GM10248 (cell line): ENCODE measurements at regions not wholly inside any gene's neighbourhood (a gene's known extent, or its start where the extent isn't known, plus 50 kb on each side); places are given as distances from the start of the nearest gene placed in this dataset.

Source experiments
- CTCF ChIA-PET: fragments of 300-600 bp; sonication (Branson Sonifier 250); formaldehyde crosslinking; extraction: SDS; loops from one replicate; lab custom pipeline; 2021; ENCODE audit warnings: antibody characterized with exemption; lab: Yijun Ruan, JAX
- POLR2A ChIA-PET: fragments of 350-650 bp; sonication (Branson Sonifier 250); formaldehyde crosslinking; extraction: SDS; loops from one replicate; lab custom pipeline; 2020; ENCODE audit warnings: antibody characterized with exemption; lab: Yijun Ruan, JAX
- DNase-seq: peaks from one replicate; pipeline ENCODE4 v3.0.0; 2012; ENCODE audit errors: extremely low spot score
- CTCF ChIP-seq: IDR thresholded peaks from 2 replicates; pipeline ENCODE4 v1.5.1; 2012; ENCODE audit warnings: mild to moderate bottlenecking, low read depth; ENCODE audit errors: extremely low read depth, missing control alignments, control extremely low read depth

DNA sequence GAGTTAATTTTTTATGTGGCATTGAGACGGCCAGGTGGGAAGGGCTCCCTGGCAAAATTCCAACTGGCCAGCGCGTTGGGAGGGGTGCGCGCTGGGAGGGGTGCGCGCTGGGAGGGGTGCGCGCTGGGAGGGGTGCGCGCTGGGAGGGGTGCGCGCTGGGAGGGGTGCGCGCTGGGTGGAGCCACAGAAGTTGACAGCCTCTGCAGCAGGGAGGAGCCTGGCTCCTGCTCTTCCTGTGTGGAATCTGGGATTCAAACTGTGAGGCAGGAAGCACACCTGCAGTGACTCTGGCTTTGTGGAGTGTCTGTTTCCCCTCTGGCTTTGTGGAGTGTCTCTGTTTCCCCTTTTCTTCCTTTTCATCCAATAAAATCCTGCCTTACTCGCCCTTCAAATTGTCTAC lies 147.9 kb upstream of the CBLN2 start:
- TF ChIP-seq CTCF: no peak
- POLR2A ChIA-PET: no interaction called here
- CTCF ChIA-PET: no interaction called here
- no peak for DNase-seq

GRCh38 chr18:72687736-72688135 lies 143.6 kb upstream of the CBLN2 start:
- ChIA-PET CTCF (interaction anchor here (3.8 kb wide), 1 partner anchor 15 kb away, joined by 26 read pairs; no protein-coding TSS in a partner anchor), POLR2A (no interaction called here)
- no peak for DNase-seq
- no peak for TF ChIP-seq CTCF

DNA sequence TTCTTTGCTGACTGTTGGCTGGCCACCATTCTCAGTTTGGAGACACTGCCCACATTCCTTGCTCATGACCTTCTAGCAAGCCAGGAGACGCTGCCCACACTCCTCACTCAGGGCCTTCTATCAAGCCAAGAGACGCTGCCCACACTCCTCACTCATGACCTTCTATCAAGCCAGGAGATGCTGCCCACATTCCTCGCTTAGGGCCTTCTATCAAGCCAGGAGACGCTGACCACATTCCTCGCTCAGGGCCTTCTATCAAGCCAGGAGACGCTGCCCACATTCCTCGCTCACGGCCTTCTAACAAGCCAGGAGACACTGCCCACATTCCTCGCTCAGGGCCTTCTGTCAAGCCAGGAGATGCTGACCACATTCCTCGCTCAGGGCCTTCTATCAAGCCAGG lies 131.3 kb upstream of the CBLN2 start:
- DNase-seq: no peak
- TF ChIP-seq CTCF: no peak
- ChIA-PET CTCF (interaction anchor here (1.0 to 4.4 kb wide), 4 partner anchors 9 to 26 kb away, joined by 4 to 40 read pairs (median 8); no protein-coding TSS in a partner anchor), POLR2A (no interaction called here)

GRCh38 chr18:72674710-72675109 lies 130.6 kb upstream of the CBLN2 start:
- ChIA-PET CTCF (interaction anchor here (1.0 to 4.4 kb wide), 5 partner anchors 8 to 60 kb away, joined by 3 to 40 read pairs (median 4); no protein-coding TSS in a partner anchor), POLR2A (no interaction called here)
- DNase-seq: peak; percentile 60
- TF ChIP-seq CTCF: no peak

GRCh38 chr18:72673242-72673641 lies 129.1 kb upstream of the CBLN2 start:
- ChIA-PET CTCF (interaction anchor here (0.9 to 4.4 kb wide), 9 partner anchors 9 to 36 kb away, joined by 3 to 40 read pairs (median 11); no protein-coding TSS in a partner anchor), POLR2A (no interaction called here)
- no peak for TF ChIP-seq CTCF

DNA sequence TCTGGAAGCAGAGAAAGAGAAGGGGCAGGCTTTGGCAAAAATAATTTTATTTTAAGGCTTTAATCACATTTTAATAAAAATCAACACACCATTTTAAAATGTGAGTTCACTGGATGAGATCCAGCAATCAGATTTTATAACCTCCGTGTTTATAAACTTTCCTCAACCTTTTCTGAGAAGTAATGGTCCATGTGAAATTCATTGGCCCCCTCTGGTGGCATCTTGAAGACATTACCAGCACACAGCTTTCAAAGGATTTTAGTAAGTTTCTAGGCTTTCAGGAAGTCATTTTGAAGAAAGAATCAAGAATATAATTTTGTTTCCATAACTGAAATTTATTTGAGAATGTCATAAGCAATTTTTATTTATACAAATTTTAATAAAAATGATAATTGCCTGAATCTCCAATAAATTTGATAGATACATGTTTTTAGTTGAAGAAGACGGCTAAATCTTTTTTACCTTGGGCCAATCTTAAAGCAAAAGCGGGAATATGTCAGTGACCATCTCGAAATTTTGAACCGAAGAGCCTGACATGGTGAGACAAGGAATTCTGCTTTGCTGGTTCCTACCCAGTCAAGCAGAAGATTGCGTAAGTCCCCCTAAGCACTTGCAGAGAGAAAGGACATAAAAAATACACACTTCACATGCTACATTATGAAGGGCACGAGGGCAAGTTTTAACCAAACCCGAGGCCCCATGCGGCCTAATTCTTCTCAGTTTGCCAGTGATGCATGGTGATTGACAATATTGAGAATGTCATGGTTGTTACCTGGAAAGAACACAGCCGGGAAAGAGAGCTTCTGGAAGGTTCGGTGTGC lies 128.4 kb upstream of the CBLN2 start:
- ChIA-PET POLR2A (no interaction called here), CTCF (interaction anchor here (0.7 to 4.4 kb wide), 12 partner anchors 9 to 1480 kb away, joined by 3 to 40 read pairs (median 5); no protein-coding TSS in a partner anchor)
- peak; percentile 29 for DNase-seq
- peak; percentile 72 for TF ChIP-seq CTCF

More at GRCh38 chr18:72673242-72673641, 129.1 kb upstream of the CBLN2 start:
- no peak for DNase-seq
